Tibial nerve (tissue), 4 donors: ENCODE measurements at regions not wholly inside any gene's neighbourhood (a gene's known extent, or its start where the extent isn't known, plus 50 kb on each side); places are given as distances from the start of the nearest gene placed in this dataset.

Experiments
- DNase-seq, 2 donors: peaks; one replicate each; pipeline ENCODE4 v3.0.0-alpha.2; 2019; ENCODE audit warnings: low spot score in 2 of 2
- H3K27ac ChIP-seq, 4 donors: fragments of 200-600 bp; sonication (generic) in 3 of 4; one replicate each; pipeline ENCODE4 v1.5.1; 2017 to 2019; ENCODE audit warnings: mild to moderate bottlenecking in 1 of 4
- H3K27me3 ChIP-seq, 2 donors: fragments of 200-600 bp; sonication (generic) in 1 of 2; one replicate each; pipeline versions ENCODE4 v1.5.1 to v1.6.0; 2017 to 2019
- H3K36me3 ChIP-seq, 3 donors: fragments of 200-600 bp; sonication (generic); one replicate each; pipeline ENCODE4 v1.5.1; 2018 to 2019
- H3K4me1 ChIP-seq, 4 donors: fragments of 200-600 bp; sonication (generic) in 3 of 4; one replicate each; pipeline ENCODE4 v1.5.1; 2017 to 2019
- H3K4me3 ChIP-seq, 4 donors: fragments of 200-600 bp; sonication (generic) in 3 of 4; one replicate each; pipeline ENCODE4 v1.5.1; 2017 to 2019; ENCODE audit warnings: mild to moderate bottlenecking in 1 of 4, moderate library complexity in 1 of 4
- H3K9me3 ChIP-seq, 4 donors: fragments of 200-600 bp; sonication (generic) in 3 of 4; one replicate each; pipeline ENCODE4 v1.5.1; 2017 to 2019
- CTCF ChIP-seq, 5 experiments: fragments of 200-600 bp in 3 of 5; fragments of 450-650 bp in 2 of 5; sonication (generic) in 3 of 5; IDR thresholded peaks; one replicate each; pipeline ENCODE4 v1.5.1; 2016 to 2019; ENCODE audit warnings: antibody characterized with exemption in 5 of 5, mild to moderate bottlenecking in 3 of 5, moderate library complexity in 2 of 5
- EP300 ChIP-seq, 2 donors: sonication (generic); formaldehyde crosslinking; IDR thresholded peaks; one replicate each; pipeline ENCODE4 v1.6.1; 2017; ENCODE audit warnings: antibody characterized with exemption in 2 of 2, mild to moderate bottlenecking in 1 of 2
- POLR2A ChIP-seq, 2 donors: fragments of 450-650 bp; IDR thresholded peaks; one replicate each; pipeline ENCODE4 v1.6.1; 2017; ENCODE audit warnings: antibody characterized with exemption in 2 of 2, mild to moderate bottlenecking in 2 of 2, moderate library complexity in 2 of 2
- WGBS, 2 donors: methylation state at CpG; one replicate each; pipeline ENCODE4 v1.1.5; 2018; 5-methylcytosine and 5-hydroxymethylcytosine counted together

- Histone ChIP-seq H3K4me1 (no peaks in the 10 kb centered on the region), H3K27ac (no peak overlapping the region), H3K36me3 (no peaks in the 10 kb centered on the region), H3K9me3 (peaks cover 0 to 11% (median 0%) of the 10 kb centered on the region in 4 donors), H3K27me3 (no peaks in the 10 kb centered on the region), H3K4me3 (no peak overlapping the region)
- TF ChIP-seq POLR2A (IDR thresholded peaks at IDR 0.05) (no peak), CTCF (IDR thresholded peaks at IDR 0.05) (no peak), EP300 (IDR thresholded peaks at IDR 0.05) (no peak)
- no peak for DNase-seq
- 88 to 94% methylated on average over 2 of the region's 2 CpGs for WGBS, 2 donors
Observed at GRCh38 chr2:88815697-88816096, 124.2 kb downstream of the RPIA start.

- H3K27me3 ChIP-seq = no peaks in the 10 kb centered on the region
- 77 to 82% methylated on average over 1 of the region's 1 CpG for WGBS, 2 donors
- no peaks in the 10 kb centered on the region for H3K36me3 ChIP-seq
- no peak for DNase-seq
- H3K27ac ChIP-seq = no peak overlapping the region
- H3K9me3 ChIP-seq = peaks cover 0 to 11% (median 0%) of the 10 kb centered on the region in 4 donors
- H3K4me3 ChIP-seq = no peak overlapping the region
- TF ChIP-seq POLR2A (IDR thresholded peaks at IDR 0.05) (no peak), EP300 (IDR thresholded peaks at IDR 0.05) (no peak), CTCF (IDR thresholded peaks at IDR 0.05) (no peak)
- H3K4me1 ChIP-seq = no peaks in the 10 kb centered on the region
Observed at GRCh38 chr2:88818381-88818780, 126.9 kb downstream of the RPIA start.

- Histone ChIP-seq H3K36me3 (no peaks in the 10 kb centered on the region), H3K27ac (no peak overlapping the region), H3K4me3 (no peak overlapping the region), H3K27me3 (peaks cover 0 to 6% of the 10 kb centered on the region in 2 donors), H3K9me3 (no peaks in the 10 kb centered on the region), H3K4me1 (no peaks in the 10 kb centered on the region)
- DNase-seq = no peak
- TF ChIP-seq POLR2A (IDR thresholded peaks at IDR 0.05) (no peak), EP300 (IDR thresholded peaks at IDR 0.05) (no peak), CTCF (IDR thresholded peaks at IDR 0.05) (no peak)
- 75 to 82% methylated on average over 6 of the region's 6 CpGs for WGBS, 2 donors
Observed at GRCh38 chr2:88824951-88825350, 133.5 kb downstream of the RPIA start.

GRCh38 chr2:88826399-88826798 lies 134.9 kb downstream of the RPIA start:
- Histone ChIP-seq H3K4me1 (no peaks in the 10 kb centered on the region), H3K4me3 (no peak overlapping the region), H3K27me3 (peaks cover 0 to 6% of the 10 kb centered on the region in 2 donors), H3K27ac (no peak overlapping the region), H3K36me3 (no peaks in the 10 kb centered on the region), H3K9me3 (no peaks in the 10 kb centered on the region)
- TF ChIP-seq CTCF (IDR thresholded peaks at IDR 0.05) = no peak
- WGBS, 2 donors = 67 to 74% methylated on average over 4 of the region's 4 CpGs
- DNase-seq = no peak

GRCh38 chr2:88827821-88828220 lies 136.3 kb downstream of the RPIA start:
- no peak overlapping the region for H3K27ac ChIP-seq
- DNase-seq = no peak
- no peaks in the 10 kb centered on the region for H3K36me3 ChIP-seq
- H3K4me1 ChIP-seq = no peaks in the 10 kb centered on the region
- H3K9me3 ChIP-seq = no peaks in the 10 kb centered on the region
- 75 to 86% methylated on average over 6 of the region's 6 CpGs for WGBS, 2 donors
- TF ChIP-seq EP300 (IDR thresholded peaks at IDR 0.05) = no peak
- no peak for TF ChIP-seq POLR2A (IDR thresholded peaks at IDR 0.05)
- TF ChIP-seq CTCF (IDR thresholded peaks at IDR 0.05) = no peak
- no peak overlapping the region for H3K4me3 ChIP-seq
- peaks cover 0 to 6% of the 10 kb centered on the region in 2 donors for H3K27me3 ChIP-seq
